ENCODE measurements at regions not wholly inside any gene's neighbourhood (a gene's known extent, or its start where the extent isn't known, plus 50 kb on each side); places are given as distances from the start of the nearest gene placed in this dataset.

DNA sequence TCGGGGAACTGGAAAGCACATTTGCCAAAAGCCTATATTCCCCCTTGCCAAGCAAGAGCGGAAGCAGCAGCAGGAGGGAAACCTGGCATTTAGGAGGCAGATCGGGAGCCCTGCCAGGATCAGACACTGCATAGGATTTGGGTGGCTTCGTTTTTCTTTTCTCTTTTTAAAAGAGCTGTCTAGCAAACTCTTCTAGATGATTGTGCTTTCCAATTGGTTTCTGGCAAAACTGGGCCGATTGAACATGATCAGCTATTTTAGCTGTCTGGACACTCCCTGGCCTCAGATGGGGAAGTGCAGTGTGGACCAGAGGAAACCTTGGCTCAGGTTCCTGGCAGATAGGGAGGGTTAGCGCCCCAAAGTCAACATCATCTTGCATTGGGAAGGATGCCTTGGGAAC is 414.0 kb upstream of the KAZN start:
- Histone ChIP-seq H3K9me3 (no peaks in the 10 kb centered on the region), H3K36me3 (no peaks in the 10 kb centered on the region), H3K4me3 (no peak overlapping the region), H3K27ac (no peak overlapping the region), H3K27me3 (peaks cover 0 to 12% of the 10 kb centered on the region in 2 donors), H3K4me1 (no peaks in the 10 kb centered on the region)
- intact Hi-C loops (cut with DNase I) = no loop called here
- ATAC-seq (no peak), DNase-seq (no peak)
- TF ChIP-seq, protein P1, sequence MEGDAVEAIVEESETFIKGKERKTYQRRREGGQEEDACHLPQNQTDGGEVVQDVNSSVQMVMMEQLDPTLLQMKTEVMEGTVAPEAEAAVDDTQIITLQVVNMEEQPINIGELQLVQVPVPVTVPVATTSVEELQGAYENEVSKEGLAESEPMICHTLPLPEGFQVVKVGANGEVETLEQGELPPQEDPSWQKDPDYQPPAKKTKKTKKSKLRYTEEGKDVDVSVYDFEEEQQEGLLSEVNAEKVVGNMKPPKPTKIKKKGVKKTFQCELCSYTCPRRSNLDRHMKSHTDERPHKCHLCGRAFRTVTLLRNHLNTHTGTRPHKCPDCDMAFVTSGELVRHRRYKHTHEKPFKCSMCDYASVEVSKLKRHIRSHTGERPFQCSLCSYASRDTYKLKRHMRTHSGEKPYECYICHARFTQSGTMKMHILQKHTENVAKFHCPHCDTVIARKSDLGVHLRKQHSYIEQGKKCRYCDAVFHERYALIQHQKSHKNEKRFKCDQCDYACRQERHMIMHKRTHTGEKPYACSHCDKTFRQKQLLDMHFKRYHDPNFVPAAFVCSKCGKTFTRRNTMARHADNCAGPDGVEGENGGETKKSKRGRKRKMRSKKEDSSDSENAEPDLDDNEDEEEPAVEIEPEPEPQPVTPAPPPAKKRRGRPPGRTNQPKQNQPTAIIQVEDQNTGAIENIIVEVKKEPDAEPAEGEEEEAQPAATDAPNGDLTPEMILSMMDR (IDR thresholded peaks at IDR 0.05) = no peak

DNA sequence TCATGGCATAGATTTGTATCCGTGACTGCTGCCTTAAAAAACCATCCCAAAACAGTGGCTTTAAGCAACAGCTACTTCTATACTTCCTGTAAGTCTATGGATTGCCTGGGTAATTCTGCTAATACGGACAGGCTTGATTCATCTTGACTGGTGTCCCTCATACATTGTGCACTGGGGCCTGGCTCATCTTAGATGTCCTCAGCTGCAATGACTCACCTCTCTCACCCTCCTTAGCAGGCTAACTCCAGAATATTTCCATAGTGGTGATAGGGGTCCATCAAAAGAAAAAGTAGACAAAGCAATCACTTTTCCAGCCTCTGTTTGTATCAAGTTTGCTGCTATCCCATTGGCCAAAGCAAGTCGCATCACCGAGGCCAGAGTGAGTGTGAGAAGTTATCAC is 409.1 kb upstream of the KAZN start:
- Histone ChIP-seq H3K27me3 (no peaks in the 10 kb centered on the region), H3K4me1 (no peaks in the 10 kb centered on the region), H3K9me3 (no peaks in the 10 kb centered on the region), H3K36me3 (no peaks in the 10 kb centered on the region), H3K27ac (no peak overlapping the region), H3K4me3 (no peak overlapping the region)
- TF ChIP-seq, protein P1 (IDR thresholded peaks at IDR 0.05) = no peak
- intact Hi-C loops (cut with DNase I) = no loop called here
- no peak for ATAC-seq
- no peak for DNase-seq

DNA sequence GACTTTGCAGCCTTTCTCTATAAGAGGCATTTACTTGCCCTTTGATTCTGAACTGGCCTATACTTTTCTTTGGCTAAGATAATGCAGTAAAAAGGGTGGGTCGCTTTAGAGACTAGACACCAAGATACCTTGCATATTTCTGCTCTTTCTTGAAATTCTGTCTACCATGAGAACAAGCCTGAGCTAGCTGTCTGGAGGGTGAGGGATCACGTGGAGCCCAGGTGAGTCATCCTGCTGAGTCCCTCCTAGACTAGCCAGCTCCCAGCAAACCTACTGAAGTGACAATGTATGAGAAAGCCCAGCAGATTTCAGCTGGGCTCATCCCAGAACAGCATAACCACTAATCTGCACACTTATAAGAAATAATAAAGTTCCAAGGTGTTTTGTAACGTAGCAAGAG is 408.0 kb upstream of the KAZN start:
- intact Hi-C loops (cut with DNase I) = no loop called here
- Histone ChIP-seq H3K9me3 (no peaks in the 10 kb centered on the region), H3K4me3 (no peak overlapping the region), H3K36me3 (no peaks in the 10 kb centered on the region), H3K4me1 (no peaks in the 10 kb centered on the region), H3K27ac (no peak overlapping the region), H3K27me3 (no peaks in the 10 kb centered on the region)
- DNase-seq (no peak), ATAC-seq (peak; percentile 79)
- TF ChIP-seq, protein P1 (IDR thresholded peaks at IDR 0.05) = no peak

DNA sequence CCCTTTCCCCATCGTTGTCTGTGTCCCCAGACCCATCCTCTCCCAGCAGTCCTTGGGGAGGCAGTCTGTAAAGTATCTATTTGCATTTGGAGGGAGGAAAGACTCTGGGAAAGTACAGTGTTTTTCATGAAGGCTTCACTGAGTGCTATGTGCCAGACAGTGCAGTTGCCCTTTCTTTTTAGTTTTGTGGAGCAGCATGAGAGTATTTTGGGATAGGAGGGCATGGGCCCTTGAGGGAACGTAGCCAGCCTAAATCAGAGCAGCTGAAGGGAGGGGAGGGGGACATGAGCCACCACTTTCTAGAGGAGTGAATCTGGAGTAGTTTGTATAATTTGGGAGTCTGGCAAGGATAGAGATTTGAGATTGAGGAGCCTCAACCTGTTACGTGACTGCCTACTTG is 404.0 kb upstream of the KAZN start:
- Histone ChIP-seq H3K4me1 (no peaks in the 10 kb centered on the region), H3K27me3 (no peaks in the 10 kb centered on the region), H3K36me3 (no peaks in the 10 kb centered on the region), H3K27ac (no peak overlapping the region), H3K4me3 (no peak overlapping the region), H3K9me3 (no peaks in the 10 kb centered on the region)
- TF ChIP-seq, protein P1 (IDR thresholded peaks at IDR 0.05) = no peak
- intact Hi-C loops (cut with DNase I) = no loop called here
- ATAC-seq (no peak), DNase-seq (no peak)

DNA sequence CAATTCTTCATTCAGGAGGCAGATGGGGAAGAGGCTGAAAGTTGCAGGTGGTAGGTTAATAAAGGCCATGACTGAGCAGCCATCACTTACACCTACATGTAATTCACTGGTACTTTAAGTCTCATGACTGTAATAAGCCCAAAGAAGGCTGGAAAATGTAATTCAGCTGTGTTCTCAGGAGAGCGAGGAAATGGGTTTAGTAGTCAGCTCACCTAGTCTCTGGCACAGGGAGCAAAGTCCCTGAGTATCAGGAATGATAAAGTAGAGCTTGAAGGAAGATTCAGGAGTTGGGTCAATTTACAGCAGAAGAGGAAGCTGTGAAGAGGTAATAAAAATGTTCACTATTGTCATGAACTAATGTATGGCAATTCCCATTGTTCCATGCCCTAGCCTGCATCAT is 393.4 kb upstream of the KAZN start:
- no peak overlapping the region for H3K27ac ChIP-seq
- H3K27me3 ChIP-seq = no peaks in the 10 kb centered on the region
- intact Hi-C loops (cut with DNase I) = no loop called here
- no peaks in the 10 kb centered on the region for H3K4me1 ChIP-seq
- ATAC-seq (no peak), DNase-seq (no peak)
- TF ChIP-seq, protein P1 (IDR thresholded peaks at IDR 0.05) = no peak
- H3K9me3 ChIP-seq = peaks cover 0 to 3% of the 10 kb centered on the region in 2 donors
- H3K36me3 ChIP-seq = no peaks in the 10 kb centered on the region
- no peak overlapping the region for H3K4me3 ChIP-seq
